GM23338 (cell line): ENCODE measurements at regions not wholly inside any gene's neighbourhood (a gene's known extent, or its start where the extent isn't known, plus 50 kb on each side); places are given as distances from the start of the nearest gene placed in this dataset.

Experiments used
- ATAC-seq: fragments of 200-7000 bp; cut with Tn5 transposase; 3 replicates; pipeline ENCODE4 v1.9.1; 2020
- DNase-seq: peaks from one replicate; pipeline ENCODE4 v3.0.0-alpha.2; 2015; ENCODE audit warnings: low spot score
- H2AFZ ChIP-seq: fragments of 200-600 bp; sonication (generic); 2 replicates; pipeline ENCODE4 v1.8.0; 2016; ENCODE audit warnings: antibody characterized with exemption, mild to moderate bottlenecking, moderate library complexity
- H3F3A ChIP-seq: fragments of 200-600 bp; sonication (generic); replicated peaks from 2 replicates; pipeline ENCODE4 v1.8.0; 2017; ENCODE audit warnings: antibody characterized with exemption, mixed run types, low read depth
- H3K27ac ChIP-seq: fragments of 200-600 bp; sonication (generic); 2 replicates; pipeline ENCODE4 v1.6.1; 2016; ENCODE audit warnings: low read depth
- H3K27me3 ChIP-seq: fragments of 200-600 bp; sonication (generic); 2 replicates; pipeline ENCODE4 v1.8.0; 2016; ENCODE audit warnings: mild to moderate bottlenecking, mixed run types, moderate library complexity; ENCODE audit not compliant: insufficient read depth
- H3K36me3 ChIP-seq: fragments of 200-600 bp; sonication (generic); 2 replicates; pipeline ENCODE4 v1.8.0; 2016; ENCODE audit warnings: mild to moderate bottlenecking; ENCODE audit not compliant: insufficient read depth
- H3K4me1 ChIP-seq: fragments of 200-600 bp; sonication (generic); 2 replicates; pipeline ENCODE4 v1.8.0; 2016; ENCODE audit warnings: mild to moderate bottlenecking, moderate library complexity; ENCODE audit not compliant: insufficient read depth
- H3K4me2 ChIP-seq: fragments of 200-600 bp; sonication (generic); 2 replicates; pipeline ENCODE4 v1.7.1; 2017; ENCODE audit warnings: mixed run types
- H3K4me3 ChIP-seq: fragments of 200-600 bp; sonication (generic); 2 replicates; pipeline ENCODE4 v1.6.1; 2016; ENCODE audit warnings: mixed run types
- H3K79me2 ChIP-seq: fragments of 200-600 bp; sonication (generic); replicated peaks from 2 replicates; pipeline ENCODE4 v1.8.0; 2017; ENCODE audit warnings: mild to moderate bottlenecking; ENCODE audit not compliant: insufficient read depth
- H3K9me2 ChIP-seq: fragments of 200-600 bp; sonication (generic); 2 replicates; pipeline ENCODE4 v1.8.0; 2017; ENCODE audit not compliant: insufficient read depth
- H4K20me1 ChIP-seq: fragments of 200-600 bp; sonication (generic); replicated peaks from 2 replicates; pipeline ENCODE4 v1.8.0; 2017; ENCODE audit warnings: mild to moderate bottlenecking; ENCODE audit not compliant: insufficient read depth
- H3K27ac Mint-ChIP-seq: 2 replicates; pipeline ENCODE4 v1.8.0; 2020; ENCODE audit warnings: inconsistent platforms, mild to moderate bottlenecking, moderate library complexity, mixed read lengths
- H3K27me3 Mint-ChIP-seq: 3 replicates; pipeline ENCODE4 v1.8.0; 2022; ENCODE audit warnings: low read depth, mild to moderate bottlenecking, moderate library complexity, mixed read lengths, inconsistent platforms; ENCODE audit not compliant: insufficient read depth, poor library complexity
- H3K36me3 Mint-ChIP-seq: 3 replicates; pipeline ENCODE4 v1.8.0; 2021; ENCODE audit warnings: low read depth, mild to moderate bottlenecking, inconsistent platforms, moderate library complexity, mixed read lengths
- H3K4me1 Mint-ChIP-seq: 3 replicates; pipeline ENCODE4 v1.8.0; 2020; ENCODE audit warnings: mild to moderate bottlenecking, inconsistent platforms, mixed read lengths
- H3K4me3 Mint-ChIP-seq: 3 replicates; pipeline ENCODE4 v1.8.0; 2021; ENCODE audit warnings: moderate library complexity, mild to moderate bottlenecking, inconsistent platforms, mixed read lengths
- H3K9me3 Mint-ChIP-seq: 3 replicates; pipeline ENCODE4 v1.8.0; 2020; ENCODE audit warnings: moderate library complexity, mild to moderate bottlenecking, inconsistent platforms, mixed read lengths
- CREB1 ChIP-seq: fragments of 250-450 bp; sonication (Bioruptor Pico); IDR thresholded peaks from 2 replicates; pipeline ENCODE4 v1.5.0; 2020; ENCODE audit warnings: low read depth, mild to moderate bottlenecking, moderate library complexity
- ETS1 ChIP-seq: IDR thresholded peaks from 2 replicates; pipeline ENCODE4 v1.6.1; 2016; ENCODE audit warnings: antibody characterized with exemption
- EZH2 ChIP-seq: fragments of 200-600 bp; sonication (generic); IDR thresholded peaks from one replicate; pipeline ENCODE4 v1.8.0; 2017; ENCODE audit warnings: antibody characterized with exemption, mild to moderate bottlenecking, low read depth; ENCODE audit not compliant: unreplicated experiment
- EZH2phosphoT487 ChIP-seq: fragments of 200-600 bp; sonication (generic); IDR thresholded peaks from one replicate; pipeline ENCODE4 v1.8.1; 2018; ENCODE audit warnings: antibody characterized with exemption; ENCODE audit not compliant: unreplicated experiment
- JUNB ChIP-seq: IDR thresholded peaks from one replicate; pipeline ENCODE4 v1.6.1; 2016; ENCODE audit warnings: antibody characterized with exemption; ENCODE audit not compliant: unreplicated experiment
- NANOG ChIP-seq: IDR thresholded peaks from 2 replicates; pipeline ENCODE4 v1.6.1; 2016; ENCODE audit warnings: antibody characterized with exemption, borderline replicate concordance
- POLR2AphosphoS5 ChIP-seq: IDR thresholded peaks from 2 replicates; pipeline ENCODE4 v1.6.1; 2016; ENCODE audit warnings: antibody characterized with exemption, low read depth
- ZNF331 ChIP-seq: fragments of 250-450 bp; sonication (Bioruptor Pico); IDR thresholded peaks from 2 replicates; pipeline ENCODE4 v1.5.0; 2020; ENCODE audit warnings: low read depth, mild to moderate bottlenecking, moderate library complexity
- TF ChIP-seq, protein P1 (sequence below): IDR thresholded peaks from one replicate; pipeline ENCODE4 v1.6.1; 2018; ENCODE audit warnings: antibody characterized with exemption; ENCODE audit not compliant: unreplicated experiment
- TF ChIP-seq, protein P2 (sequence below): fragments of 250-450 bp; sonication (Bioruptor Pico); IDR thresholded peaks from 2 replicates; pipeline ENCODE4 v1.5.0; 2020; ENCODE audit warnings: mild to moderate bottlenecking, moderate library complexity

- Histone ChIP-seq H3K79me2 (no peaks in the 10 kb centered on the region), H3K4me1 (no peaks in the 10 kb centered on the region), H4K20me1 (no peaks in the 10 kb centered on the region), H3K4me3 (no peak overlapping the region), H3F3A (no peaks in the 10 kb centered on the region), H3K27me3 (no peaks in the 10 kb centered on the region), H3K27ac (no peak overlapping the region), H2AFZ (no peak overlapping the region), H3K36me3 (no peaks in the 10 kb centered on the region), H3K4me2 (no peak overlapping the region), H3K9me2 (no peaks in the 10 kb centered on the region)
- Mint-ChIP-seq H3K27ac (no peak overlapping the region), H3K27me3 (peaks cover 1% of the 10 kb centered on the region), H3K9me3 (no peaks in the 10 kb centered on the region), H3K36me3 (no peaks in the 10 kb centered on the region), H3K4me1 (peaks cover 2% of the 10 kb centered on the region; the same call in 1 of the 3 replicates), H3K4me3 (no peak overlapping the region)
- TF ChIP-seq POLR2AphosphoS5 = no peak
- no peak for TF ChIP-seq JUNB
- no peak for TF ChIP-seq ETS1
- no peak for TF ChIP-seq CREB1
- no peak for DNase-seq
- no peak for ATAC-seq
These were observed 58.9 kb downstream of the MPP7 start for GRCh38 chr10:28243923-28244322.

DNA sequence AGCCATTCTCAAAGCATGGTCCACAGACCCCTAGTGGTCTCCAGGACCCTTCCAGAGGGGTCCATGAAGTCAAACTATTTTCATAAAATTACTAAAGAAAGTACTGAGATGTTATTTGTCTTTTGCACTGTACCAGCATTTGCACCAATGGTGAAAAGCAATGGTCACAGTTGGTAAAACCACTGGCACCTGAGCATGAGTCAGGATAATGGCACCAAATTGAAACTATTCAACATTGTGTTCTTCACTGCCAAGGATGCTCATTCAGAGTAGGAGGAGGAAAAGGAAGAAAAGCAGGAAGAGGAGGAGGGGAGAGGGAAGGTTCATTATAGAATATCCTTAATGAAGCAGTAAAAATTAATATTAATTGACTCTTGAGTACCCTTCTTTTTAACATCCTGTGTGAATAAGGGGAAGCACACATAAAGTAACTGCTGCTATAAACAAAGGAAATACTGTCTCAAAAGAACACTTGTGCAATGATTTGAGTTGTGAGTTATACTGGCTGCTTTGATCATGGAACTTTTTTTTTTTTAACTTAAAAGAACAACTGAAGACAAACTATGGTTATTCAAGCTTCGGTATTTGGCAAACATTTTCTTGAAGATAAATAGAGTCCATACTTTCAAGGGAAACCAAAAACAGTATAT lies 60.2 kb downstream of the MPP7 start:
- no peak overlapping the region for H3K4me3 Mint-ChIP-seq
- no peaks in the 10 kb centered on the region for H3K36me3 Mint-ChIP-seq
- H3K4me1 ChIP-seq = no peaks in the 10 kb centered on the region
- no peaks in the 10 kb centered on the region for H3K9me2 ChIP-seq
- no peak overlapping the region for H3K27ac ChIP-seq
- TF ChIP-seq JUNB (no peak), NANOG (no peak), POLR2AphosphoS5 (no peak), ZNF331 (CRISPR knock-in tag) (no peak), ETS1 (no peak), EZH2 (no peak), EZH2phosphoT487 (no peak)
- TF ChIP-seq, protein P1, sequence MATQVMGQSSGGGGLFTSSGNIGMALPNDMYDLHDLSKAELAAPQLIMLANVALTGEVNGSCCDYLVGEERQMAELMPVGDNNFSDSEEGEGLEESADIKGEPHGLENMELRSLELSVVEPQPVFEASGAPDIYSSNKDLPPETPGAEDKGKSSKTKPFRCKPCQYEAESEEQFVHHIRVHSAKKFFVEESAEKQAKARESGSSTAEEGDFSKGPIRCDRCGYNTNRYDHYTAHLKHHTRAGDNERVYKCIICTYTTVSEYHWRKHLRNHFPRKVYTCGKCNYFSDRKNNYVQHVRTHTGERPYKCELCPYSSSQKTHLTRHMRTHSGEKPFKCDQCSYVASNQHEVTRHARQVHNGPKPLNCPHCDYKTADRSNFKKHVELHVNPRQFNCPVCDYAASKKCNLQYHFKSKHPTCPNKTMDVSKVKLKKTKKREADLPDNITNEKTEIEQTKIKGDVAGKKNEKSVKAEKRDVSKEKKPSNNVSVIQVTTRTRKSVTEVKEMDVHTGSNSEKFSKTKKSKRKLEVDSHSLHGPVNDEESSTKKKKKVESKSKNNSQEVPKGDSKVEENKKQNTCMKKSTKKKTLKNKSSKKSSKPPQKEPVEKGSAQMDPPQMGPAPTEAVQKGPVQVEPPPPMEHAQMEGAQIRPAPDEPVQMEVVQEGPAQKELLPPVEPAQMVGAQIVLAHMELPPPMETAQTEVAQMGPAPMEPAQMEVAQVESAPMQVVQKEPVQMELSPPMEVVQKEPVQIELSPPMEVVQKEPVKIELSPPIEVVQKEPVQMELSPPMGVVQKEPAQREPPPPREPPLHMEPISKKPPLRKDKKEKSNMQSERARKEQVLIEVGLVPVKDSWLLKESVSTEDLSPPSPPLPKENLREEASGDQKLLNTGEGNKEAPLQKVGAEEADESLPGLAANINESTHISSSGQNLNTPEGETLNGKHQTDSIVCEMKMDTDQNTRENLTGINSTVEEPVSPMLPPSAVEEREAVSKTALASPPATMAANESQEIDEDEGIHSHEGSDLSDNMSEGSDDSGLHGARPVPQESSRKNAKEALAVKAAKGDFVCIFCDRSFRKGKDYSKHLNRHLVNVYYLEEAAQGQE = no peak
- TF ChIP-seq, protein P2, sequence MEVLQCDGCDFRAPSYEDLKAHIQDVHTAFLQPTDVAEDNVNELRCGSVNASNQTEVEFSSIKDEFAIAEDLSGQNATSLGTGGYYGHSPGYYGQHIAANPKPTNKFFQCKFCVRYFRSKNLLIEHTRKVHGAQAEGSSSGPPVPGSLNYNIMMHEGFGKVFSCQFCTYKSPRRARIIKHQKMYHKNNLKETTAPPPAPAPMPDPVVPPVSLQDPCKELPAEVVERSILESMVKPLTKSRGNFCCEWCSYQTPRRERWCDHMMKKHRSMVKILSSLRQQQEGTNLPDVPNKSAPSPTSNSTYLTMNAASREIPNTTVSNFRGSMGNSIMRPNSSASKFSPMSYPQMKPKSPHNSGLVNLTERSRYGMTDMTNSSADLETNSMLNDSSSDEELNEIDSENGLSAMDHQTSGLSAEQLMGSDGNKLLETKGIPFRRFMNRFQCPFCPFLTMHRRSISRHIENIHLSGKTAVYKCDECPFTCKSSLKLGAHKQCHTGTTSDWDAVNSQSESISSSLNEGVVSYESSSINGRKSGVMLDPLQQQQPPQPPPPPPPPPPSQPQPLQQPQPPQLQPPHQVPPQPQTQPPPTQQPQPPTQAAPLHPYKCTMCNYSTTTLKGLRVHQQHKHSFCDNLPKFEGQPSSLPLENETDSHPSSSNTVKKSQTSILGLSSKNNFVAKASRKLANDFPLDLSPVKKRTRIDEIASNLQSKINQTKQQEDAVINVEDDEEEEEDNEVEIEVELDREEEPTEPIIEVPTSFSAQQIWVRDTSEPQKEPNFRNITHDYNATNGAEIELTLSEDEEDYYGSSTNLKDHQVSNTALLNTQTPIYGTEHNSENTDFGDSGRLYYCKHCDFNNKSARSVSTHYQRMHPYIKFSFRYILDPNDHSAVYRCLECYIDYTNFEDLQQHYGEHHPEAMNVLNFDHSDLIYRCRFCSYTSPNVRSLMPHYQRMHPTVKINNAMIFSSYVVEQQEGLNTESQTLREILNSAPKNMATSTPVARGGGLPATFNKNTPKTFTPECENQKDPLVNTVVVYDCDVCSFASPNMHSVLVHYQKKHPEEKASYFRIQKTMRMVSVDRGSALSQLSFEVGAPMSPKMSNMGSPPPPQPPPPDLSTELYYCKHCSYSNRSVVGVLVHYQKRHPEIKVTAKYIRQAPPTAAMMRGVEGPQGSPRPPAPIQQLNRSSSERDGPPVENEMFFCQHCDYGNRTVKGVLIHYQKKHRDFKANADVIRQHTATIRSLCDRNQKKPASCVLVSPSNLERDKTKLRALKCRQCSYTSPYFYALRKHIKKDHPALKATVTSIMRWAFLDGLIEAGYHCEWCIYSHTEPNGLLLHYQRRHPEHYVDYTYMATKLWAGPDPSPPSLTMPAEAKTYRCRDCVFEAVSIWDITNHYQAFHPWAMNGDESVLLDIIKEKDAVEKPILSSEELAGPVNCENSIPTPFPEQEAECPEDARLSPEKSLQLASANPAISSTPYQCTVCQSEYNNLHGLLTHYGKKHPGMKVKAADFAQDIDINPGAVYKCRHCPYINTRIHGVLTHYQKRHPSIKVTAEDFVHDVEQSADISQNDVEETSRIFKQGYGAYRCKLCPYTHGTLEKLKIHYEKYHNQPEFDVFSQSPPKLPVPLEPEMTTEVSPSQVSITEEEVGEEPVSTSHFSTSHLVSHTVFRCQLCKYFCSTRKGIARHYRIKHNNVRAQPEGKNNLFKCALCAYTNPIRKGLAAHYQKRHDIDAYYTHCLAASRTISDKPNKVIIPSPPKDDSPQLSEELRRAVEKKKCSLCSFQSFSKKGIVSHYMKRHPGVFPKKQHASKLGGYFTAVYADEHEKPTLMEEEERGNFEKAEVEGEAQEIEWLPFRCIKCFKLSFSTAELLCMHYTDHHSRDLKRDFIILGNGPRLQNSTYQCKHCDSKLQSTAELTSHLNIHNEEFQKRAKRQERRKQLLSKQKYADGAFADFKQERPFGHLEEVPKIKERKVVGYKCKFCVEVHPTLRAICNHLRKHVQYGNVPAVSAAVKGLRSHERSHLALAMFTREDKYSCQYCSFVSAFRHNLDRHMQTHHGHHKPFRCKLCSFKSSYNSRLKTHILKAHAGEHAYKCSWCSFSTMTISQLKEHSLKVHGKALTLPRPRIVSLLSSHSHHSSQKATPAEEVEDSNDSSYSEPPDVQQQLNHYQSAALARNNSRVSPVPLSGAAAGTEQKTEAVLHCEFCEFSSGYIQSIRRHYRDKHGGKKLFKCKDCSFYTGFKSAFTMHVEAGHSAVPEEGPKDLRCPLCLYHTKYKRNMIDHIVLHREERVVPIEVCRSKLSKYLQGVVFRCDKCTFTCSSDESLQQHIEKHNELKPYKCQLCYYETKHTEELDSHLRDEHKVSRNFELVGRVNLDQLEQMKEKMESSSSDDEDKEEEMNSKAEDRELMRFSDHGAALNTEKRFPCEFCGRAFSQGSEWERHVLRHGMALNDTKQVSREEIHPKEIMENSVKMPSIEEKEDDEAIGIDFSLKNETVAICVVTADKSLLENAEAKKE (CRISPR knock-in tag) = no peak
- H3K79me2 ChIP-seq = no peaks in the 10 kb centered on the region
- H3K9me3 Mint-ChIP-seq = no peaks in the 10 kb centered on the region
- no peaks in the 10 kb centered on the region for H3F3A ChIP-seq
- H3K4me3 ChIP-seq = no peak overlapping the region
- H3K27me3 Mint-ChIP-seq = peaks cover 1% of the 10 kb centered on the region
- DNase-seq (no peak), ATAC-seq (no peak)
- no peak overlapping the region for H3K27ac Mint-ChIP-seq
- no peak overlapping the region for H3K4me2 ChIP-seq
- no peaks in the 10 kb centered on the region for H3K36me3 ChIP-seq
- H3K27me3 ChIP-seq = no peaks in the 10 kb centered on the region
- H2AFZ ChIP-seq = no peak overlapping the region
- H3K4me1 Mint-ChIP-seq = peaks cover 2% of the 10 kb centered on the region; the same call in 1 of the 3 replicates
- no peaks in the 10 kb centered on the region for H4K20me1 ChIP-seq
